ENCODE measurements at regions not wholly inside any gene's neighbourhood (a gene's known extent, or its start where the extent isn't known, plus 50 kb on each side); places are given as distances from the start of the nearest gene placed in this dataset.

DNA sequence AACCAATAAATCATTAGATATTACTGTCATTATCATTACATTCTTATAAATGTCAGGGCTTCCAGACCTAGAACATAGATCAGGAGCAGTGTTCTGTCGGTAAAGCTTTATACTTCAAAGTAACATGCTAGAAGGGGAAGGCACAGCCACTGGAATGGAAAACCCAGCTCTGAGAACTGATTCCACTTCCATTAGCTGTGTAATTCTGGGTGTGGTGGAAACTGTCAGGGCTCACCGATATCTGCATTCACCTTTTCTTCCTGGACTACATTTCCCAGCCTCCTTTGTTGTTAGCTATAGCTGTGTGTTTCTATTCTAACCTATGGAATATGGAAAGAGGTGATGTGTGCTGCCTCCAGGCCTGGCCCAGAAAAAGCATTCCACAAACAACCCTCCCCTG, 585.8 kb downstream of the BUD13 start:
- TF ChIP-seq, protein P1, sequence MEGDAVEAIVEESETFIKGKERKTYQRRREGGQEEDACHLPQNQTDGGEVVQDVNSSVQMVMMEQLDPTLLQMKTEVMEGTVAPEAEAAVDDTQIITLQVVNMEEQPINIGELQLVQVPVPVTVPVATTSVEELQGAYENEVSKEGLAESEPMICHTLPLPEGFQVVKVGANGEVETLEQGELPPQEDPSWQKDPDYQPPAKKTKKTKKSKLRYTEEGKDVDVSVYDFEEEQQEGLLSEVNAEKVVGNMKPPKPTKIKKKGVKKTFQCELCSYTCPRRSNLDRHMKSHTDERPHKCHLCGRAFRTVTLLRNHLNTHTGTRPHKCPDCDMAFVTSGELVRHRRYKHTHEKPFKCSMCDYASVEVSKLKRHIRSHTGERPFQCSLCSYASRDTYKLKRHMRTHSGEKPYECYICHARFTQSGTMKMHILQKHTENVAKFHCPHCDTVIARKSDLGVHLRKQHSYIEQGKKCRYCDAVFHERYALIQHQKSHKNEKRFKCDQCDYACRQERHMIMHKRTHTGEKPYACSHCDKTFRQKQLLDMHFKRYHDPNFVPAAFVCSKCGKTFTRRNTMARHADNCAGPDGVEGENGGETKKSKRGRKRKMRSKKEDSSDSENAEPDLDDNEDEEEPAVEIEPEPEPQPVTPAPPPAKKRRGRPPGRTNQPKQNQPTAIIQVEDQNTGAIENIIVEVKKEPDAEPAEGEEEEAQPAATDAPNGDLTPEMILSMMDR (IDR thresholded peaks at IDR 0.05) = no peak
- no peak for TF ChIP-seq POLR2A (IDR thresholded peaks at IDR 0.05; ENCODE audit: low read length)
- TF ChIP-seq MAX (IDR thresholded peaks at IDR 0.05) = no peak
- TF ChIP-seq BCL3 (IDR thresholded peaks at IDR 0.05) = no peak
- TF ChIP-seq MYC (IDR thresholded peaks at IDR 0.05; ENCODE audit: borderline replicate concordance, low read length) = no peak
- TF ChIP-seq, protein P2, sequence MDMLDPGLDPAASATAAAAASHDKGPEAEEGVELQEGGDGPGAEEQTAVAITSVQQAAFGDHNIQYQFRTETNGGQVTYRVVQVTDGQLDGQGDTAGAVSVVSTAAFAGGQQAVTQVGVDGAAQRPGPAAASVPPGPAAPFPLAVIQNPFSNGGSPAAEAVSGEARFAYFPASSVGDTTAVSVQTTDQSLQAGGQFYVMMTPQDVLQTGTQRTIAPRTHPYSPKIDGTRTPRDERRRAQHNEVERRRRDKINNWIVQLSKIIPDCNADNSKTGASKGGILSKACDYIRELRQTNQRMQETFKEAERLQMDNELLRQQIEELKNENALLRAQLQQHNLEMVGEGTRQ (IDR thresholded peaks at IDR 0.05) = no peak
- TF ChIP-seq MAFK (IDR thresholded peaks at IDR 0.05; ENCODE audit: partially characterized antibody) = no peak
- TF ChIP-seq HOXA7 (CRISPR knock-in tag; IDR thresholded peaks at IDR 0.05) = no peak
- TF ChIP-seq RNF2 (IDR thresholded peaks at IDR 0.05; ENCODE audit: borderline replicate concordance, low read depth) = no peak
- TF ChIP-seq JUNB (IDR thresholded peaks at IDR 0.05) = no peak
- TF ChIP-seq SMC3 (IDR thresholded peaks at IDR 0.05) = no peak
